GM19438 (cell line): ENCODE measurements at regions not wholly inside any gene's neighbourhood (a gene's known extent, or its start where the extent isn't known, plus 50 kb on each side); places are given as distances from the start of the nearest gene placed in this dataset.

Source experiments
- ATAC-seq: cut with Tn5 transposase; IDR thresholded peaks from one replicate; pipeline ENCODE4 v1.9.1; 2021; ENCODE audit warnings: low read depth; ENCODE audit not compliant: unreplicated experiment

GRCh38 chr6:91874971-91875370, 1288.1 kb upstream of the MAP3K7 start:
- ATAC-seq, result no peak

GRCh38 chr6:91868539-91869202, 1281.8 kb upstream of the MAP3K7 start:
- ATAC-seq, result no peak

GRCh38 chr6:91865889-91866288, 1279.0 kb upstream of the MAP3K7 start:
- ATAC-seq, result no peak

- no peak for ATAC-seq
Observed at GRCh38 chr6:91864911-91865310, 1278.0 kb upstream of the MAP3K7 start.

GRCh38 chr6:91860541-91861335, 1273.9 kb upstream of the MAP3K7 start:
- no peak for ATAC-seq

- no peak for ATAC-seq
Observed at GRCh38 chr6:91852252-91852651, 1265.4 kb upstream of the MAP3K7 start.

- no peak for ATAC-seq
Observed at GRCh38 chr6:91834813-91835212, 1247.9 kb upstream of the MAP3K7 start.

GRCh38 chr6:91827151-91827550, 1240.3 kb upstream of the MAP3K7 start:
- no peak for ATAC-seq

GRCh38 chr6:91826128-91826527, 1239.3 kb upstream of the MAP3K7 start:
- ATAC-seq, result no peak

GRCh38 chr6:91824331-91824730, 1237.5 kb upstream of the MAP3K7 start:
- no peak for ATAC-seq

GRCh38 chr6:91822581-91822980, 1235.7 kb upstream of the MAP3K7 start:
- no peak for ATAC-seq

GRCh38 chr6:91816335-91816734, 1229.5 kb upstream of the MAP3K7 start:
- no peak for ATAC-seq

GRCh38 chr6:91813641-91814040, 1226.8 kb upstream of the MAP3K7 start:
- ATAC-seq, result no peak

GRCh38 chr6:91812596-91813274, 1225.9 kb upstream of the MAP3K7 start:
- no peak for ATAC-seq

GRCh38 chr6:91804981-91805380, 1218.1 kb upstream of the MAP3K7 start:
- ATAC-seq, result no peak

- no peak for ATAC-seq
Observed at GRCh38 chr6:91802431-91802830, 1215.6 kb upstream of the MAP3K7 start.

GRCh38 chr6:91796603-91797002, 1209.7 kb upstream of the MAP3K7 start:
- no peak for ATAC-seq

GRCh38 chr6:91788501-91788900, 1201.6 kb upstream of the MAP3K7 start:
- no peak for ATAC-seq

- no peak for ATAC-seq
Observed at GRCh38 chr6:91786474-91787184, 1199.8 kb upstream of the MAP3K7 start.

GRCh38 chr6:91782802-91783201, 1195.9 kb upstream of the MAP3K7 start:
- ATAC-seq, result no peak

GRCh38 chr6:91781946-91782345, 1195.1 kb upstream of the MAP3K7 start:
- no peak for ATAC-seq
